GOT3 (cell line): ENCODE measurements at regions not wholly inside any gene's neighbourhood (a gene's known extent, or its start where the extent isn't known, plus 50 kb on each side); places are given as distances from the start of the nearest gene placed in this dataset.

Experiments used
- DNase-seq: peaks from one replicate; lab custom pipeline; 2025; ENCODE audit warnings: mixed read lengths; lab: John Stamatoyannopoulos, UW

DNA sequence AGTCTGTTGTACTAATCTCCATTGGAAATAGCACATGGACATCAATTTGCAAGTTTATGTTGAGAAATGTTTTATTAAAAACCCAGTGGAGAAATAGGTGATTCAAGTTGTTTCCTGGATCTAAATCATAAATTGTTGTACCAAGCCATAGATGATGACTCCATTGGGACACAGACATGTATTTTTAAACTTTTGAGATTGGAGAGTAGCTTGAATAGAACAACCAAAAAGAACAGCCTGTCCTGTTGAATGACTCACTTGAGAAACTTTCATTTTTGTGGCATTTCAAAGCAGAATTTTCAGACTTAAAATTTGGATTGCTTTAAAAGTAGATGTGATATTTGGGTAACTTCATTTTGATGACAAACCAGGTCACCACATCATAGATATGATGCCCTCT, 197.5 kb downstream of the GPAM start:
- DNase-seq = no peak

DNA sequence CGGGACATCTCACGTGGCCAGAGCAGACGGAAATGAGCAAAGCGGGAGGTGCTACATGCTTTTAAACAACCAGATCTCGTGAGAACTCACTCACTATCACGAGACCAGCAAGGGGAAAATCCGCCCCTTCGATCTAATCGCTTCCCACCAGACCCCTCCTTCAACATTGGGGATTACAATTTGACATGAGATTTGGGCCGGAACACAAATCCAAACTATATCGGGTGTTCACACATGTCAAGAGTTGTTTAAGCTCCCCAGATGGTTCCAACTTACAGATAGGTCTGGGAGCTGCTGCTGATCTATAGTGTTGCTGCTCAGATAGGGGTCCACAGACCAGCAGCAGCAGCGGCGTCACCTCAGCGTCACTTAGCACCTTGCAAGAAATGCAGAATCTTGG, 194.9 kb downstream of the GPAM start:
- DNase-seq = no peak

- DNase-seq = no peak
Observed at GRCh38 chr10:111989136-111989911, 194.2 kb downstream of the GPAM start.

- no peak for DNase-seq
Observed at GRCh38 chr10:111990734-111991133, 192.8 kb downstream of the GPAM start.

DNA sequence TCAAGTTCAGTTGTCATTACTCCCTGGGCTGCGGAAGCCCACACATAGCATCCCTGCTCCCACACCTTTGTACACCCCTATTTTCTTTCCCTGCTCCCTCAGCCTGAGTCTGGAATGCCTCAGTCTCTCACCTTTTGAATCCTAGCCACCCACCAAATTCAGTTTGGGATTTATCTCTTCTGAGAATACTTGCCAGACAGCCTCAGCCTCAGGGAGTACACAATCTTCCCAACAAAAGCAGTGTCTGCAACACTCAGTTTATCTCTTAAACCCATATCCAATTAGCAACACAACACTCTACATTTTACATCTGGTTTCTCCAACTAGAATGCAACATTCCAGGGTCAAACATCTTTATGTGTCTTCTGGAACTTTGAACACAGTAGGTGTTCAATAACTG, 190.2 kb downstream of the GPAM start:
- DNase-seq = no peak

GRCh38 chr10:111993872-111994426, 189.6 kb downstream of the GPAM start:
- DNase-seq = no peak

- DNase-seq = no peak
Observed at GRCh38 chr10:111996103-111996502, 187.5 kb downstream of the GPAM start.

DNA sequence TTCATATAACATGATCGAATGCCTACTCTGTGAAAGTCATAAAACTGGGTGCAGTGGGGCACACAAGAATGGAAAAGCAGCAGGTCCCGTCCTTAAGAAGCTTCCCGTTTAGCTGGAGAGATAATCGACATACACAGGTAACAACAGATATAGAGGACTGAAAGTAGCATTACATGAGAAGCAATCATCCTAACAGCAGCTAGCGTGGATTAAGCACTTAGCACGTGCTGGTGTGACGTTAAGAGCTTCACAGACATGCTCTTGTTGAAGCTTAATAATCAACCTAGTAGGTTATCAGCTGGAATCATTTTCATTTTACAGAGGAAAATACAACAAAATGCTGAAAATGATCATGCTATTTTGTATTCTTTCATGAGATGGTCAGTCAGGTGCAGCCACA, 184.8 kb downstream of the GPAM start:
- no peak for DNase-seq

GRCh38 chr10:111999205-111999914, 184.2 kb downstream of the GPAM start:
- no peak for DNase-seq

DNA sequence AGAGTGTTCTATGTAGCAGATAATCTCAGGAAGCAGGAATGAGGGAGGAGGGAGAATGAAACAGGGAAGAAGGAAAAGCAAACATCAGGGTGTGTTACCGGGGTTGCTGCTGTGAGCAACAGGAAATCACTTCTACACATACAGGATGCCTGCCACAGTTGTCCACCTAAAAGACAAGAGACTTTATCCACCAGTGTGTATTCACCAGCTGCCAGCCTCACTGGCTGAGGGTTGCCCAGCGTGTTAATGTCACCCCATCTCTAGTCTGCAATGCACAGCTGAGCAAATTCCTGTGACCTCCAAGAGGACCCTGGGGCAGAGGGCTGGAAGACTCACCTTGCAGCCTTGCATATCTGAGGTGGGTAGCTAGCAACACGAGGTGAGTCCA, 183.7 kb downstream of the GPAM start:
- DNase-seq = no peak

DNA sequence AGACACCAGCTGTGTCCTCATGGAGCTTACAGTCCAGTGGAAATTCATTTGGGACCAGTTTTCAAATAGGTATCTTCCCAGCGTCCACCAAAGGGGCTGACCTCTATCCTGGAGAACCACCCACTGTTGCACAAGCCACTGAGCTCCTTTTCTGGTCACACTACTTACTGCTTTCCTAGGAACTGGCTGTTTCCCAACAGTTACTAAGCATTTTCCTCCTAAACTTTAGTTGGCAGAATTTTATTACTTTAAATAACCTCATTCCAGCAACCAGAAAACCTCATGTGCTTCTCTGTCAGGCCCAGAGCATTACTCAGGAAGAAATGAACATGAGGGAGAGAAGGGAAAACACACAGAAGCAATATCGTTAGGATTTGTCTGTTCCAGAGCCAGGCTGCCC, 183.1 kb downstream of the GPAM start:
- no peak for DNase-seq

DNA sequence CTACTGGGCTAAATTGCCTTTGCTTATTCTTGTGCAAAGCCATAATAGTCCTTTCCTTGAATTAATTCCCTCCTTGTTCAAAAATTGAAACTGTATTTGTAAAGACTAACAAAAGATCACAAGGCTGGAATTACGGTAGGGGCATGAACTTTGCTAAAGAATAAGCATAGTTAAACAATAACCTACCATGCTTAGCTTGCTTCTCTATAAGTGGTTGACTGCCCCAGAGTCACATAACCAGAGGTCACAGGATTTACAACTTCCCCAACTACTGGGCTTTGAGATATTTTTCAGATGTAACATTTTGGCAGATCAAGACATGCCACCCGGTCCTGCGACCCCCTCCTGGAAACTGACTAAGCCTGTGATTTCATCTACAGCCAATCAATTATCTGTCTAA, 181.4 kb downstream of the GPAM start:
- no peak for DNase-seq

DNA sequence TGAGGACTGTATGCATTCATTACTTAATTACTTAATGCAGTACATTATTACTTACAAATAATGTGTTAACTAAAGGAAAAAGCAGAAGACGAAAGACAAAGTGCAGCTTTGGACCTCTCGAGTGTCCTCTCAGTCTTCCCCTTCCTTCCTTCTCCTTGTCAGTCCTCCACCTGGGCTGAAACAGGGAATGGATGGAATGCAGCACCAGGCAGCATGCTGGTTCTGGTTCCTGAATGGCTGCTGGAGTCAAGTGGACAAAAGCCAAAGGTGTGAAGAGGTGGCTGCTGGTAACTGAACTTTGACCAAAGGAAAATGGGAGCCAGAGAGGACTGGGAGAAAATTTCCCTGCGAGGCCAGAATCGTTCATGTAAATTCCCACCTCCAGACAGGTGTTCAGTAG, 179.5 kb downstream of the GPAM start:
- DNase-seq = no peak

DNA sequence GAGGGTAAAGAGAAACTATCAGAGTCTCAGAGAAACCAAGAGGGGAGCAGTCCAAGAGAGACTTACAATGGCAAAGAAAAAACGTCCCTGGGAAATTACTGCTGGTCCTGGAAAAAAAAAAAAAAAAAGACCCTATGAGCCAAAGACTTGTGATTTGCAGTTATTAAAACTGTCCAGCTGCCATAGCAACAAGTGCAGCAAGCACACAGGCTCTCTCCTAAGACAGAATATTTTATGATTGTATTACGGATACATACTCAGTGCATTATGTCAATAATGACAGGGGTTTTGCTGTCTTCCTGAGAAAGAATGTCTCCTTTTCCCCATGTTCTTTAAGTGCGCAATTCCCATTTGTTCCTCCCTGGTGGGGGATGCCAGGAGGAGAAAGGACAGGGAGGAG, 178.5 kb downstream of the GPAM start:
- no peak for DNase-seq

- no peak for DNase-seq
Observed at GRCh38 chr10:112006407-112006806, 177.2 kb downstream of the GPAM start.

DNA sequence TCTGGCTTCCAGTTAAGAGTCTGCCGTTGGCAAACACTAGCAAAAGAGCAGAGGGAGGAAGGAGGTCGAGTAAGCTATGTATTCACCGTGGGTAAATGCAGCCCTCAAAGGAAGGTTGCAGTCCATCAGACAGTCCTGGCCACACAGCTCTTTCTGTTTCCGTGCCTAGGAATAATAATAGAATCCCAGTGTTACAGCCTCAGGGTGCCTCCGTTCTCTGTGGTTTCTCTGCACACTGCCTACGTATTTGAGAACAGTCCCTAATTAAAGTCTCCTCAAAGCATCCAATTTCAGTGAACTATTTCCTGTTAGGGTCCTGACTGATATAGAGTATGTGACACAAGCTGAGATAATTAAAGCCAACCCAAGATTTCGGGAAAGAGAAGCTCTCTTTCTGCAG, 176.7 kb downstream of the GPAM start:
- no peak for DNase-seq

DNA sequence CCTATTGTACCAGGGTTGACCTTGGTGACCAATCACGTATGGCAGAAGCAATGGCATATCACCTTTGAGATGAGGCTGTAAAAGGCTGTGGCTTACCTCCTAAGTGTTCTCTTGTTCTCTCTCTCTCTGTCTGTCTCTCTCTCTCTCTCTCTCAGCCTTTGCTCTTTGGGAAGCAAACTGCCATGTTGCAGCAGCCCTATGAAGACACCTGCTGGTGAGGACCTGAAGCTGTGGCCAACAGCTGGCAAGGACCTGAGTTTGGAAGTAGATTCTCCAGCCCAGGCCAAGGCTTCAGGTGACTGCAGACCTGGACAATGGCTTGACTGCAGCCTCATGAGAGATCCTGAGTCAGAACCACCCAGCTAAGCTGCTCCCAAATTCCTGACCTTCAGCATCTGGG, 161.4 kb downstream of the GPAM start:
- no peak for DNase-seq

DNA sequence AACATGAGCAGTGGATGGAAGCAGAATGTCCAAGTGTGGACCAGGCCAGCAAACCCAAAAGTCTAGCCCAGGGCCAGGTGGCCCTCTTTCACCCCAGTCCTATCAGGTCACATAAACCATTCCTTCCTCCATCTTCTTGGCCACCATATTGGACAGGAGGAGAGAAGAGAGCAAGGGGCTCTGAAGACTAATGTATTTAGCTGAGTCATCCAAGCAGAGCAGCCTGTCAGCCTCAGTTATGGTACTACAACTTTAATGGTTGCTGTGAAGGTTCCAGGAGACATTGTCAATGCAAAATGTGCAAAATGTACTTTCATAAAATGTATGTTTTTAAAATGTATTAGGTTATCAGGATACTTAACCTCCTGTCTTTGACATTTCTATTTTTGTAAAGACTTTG, 159.5 kb downstream of the GPAM start:
- no peak for DNase-seq

DNA sequence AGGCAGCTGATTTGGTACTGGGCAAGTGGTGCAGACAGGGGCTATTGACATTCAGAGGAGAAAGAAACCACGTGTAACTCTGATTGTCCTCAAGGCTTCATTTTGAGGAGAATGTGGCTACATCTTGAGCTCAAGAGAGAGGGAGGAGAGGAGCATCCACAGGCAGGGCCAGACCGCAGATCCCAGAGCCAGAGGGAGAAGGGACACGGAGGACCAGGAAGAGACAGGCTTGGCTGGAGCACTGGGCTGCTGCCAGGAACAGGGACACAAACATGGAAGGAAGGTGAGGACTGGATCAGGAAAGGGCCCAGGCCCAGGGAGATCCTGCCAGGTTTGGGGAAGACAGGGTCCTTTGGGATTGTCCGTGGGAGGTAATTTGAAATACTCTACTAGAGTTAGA, 158.3 kb downstream of the GPAM start:
- no peak for DNase-seq

- no peak for DNase-seq
Observed at GRCh38 chr10:112026438-112026837, 157.1 kb downstream of the GPAM start.

GRCh38 chr10:112027731-112028280, 155.8 kb downstream of the GPAM start:
- DNase-seq = no peak

DNA sequence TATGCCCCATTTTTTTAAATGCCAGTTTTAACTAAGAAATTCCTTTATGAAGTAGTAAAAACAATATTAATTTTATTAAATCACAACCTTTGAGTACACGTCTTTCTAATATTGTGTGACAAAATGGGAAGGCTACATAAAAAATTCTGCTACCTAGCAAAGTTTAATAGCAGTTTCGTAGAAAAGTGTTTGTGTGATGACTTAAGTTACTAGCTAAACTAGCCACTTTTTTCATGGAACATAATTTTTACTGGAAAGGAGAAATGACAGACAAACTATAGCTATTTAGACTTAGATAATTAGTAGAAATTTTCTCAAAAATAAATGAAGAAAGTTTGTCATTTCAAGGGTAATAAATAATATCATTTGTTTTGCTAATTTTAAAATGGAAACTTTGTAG, 153.1 kb downstream of the GPAM start:
- no peak for DNase-seq

- DNase-seq = no peak
Observed at GRCh38 chr10:112039823-112040222, 143.7 kb downstream of the GPAM start.
